H1 (cell line): ENCODE measurements at regions not wholly inside any gene's neighbourhood (a gene's known extent, or its start where the extent isn't known, plus 50 kb on each side); places are given as distances from the start of the nearest gene placed in this dataset.
"Not testable (repeated sequence)": the region's sequence is repeated elsewhere in the genome, so short reads cannot be mapped to it uniquely, and the experiment has no call there.

Source experiments
- CTCF ChIA-PET: fragments of 300-600 bp; sonication (Branson Sonifier 250); formaldehyde crosslinking; loops from one replicate; lab custom pipeline; 2021; ENCODE audit not compliant: partially characterized antibody; lab: Charles Lee
- POLR2A ChIA-PET: fragments of 300-600 bp; sonication (Branson Sonifier 250); formaldehyde crosslinking; loops from one replicate; lab custom pipeline; 2021; ENCODE audit warnings: inconsistent platforms; ENCODE audit not compliant: partially characterized antibody; lab: Charles Lee
- DNase-seq, 2 experiments: peaks; one replicate each; pipeline versions ENCODE4 v3.0.0 to v3.0.0-alpha.2; 2010 to 2022; ENCODE audit warnings: low spot score in 2 of 2, low read depth in 1 of 2, mixed read lengths in 1 of 2
- FAIRE-seq: peaks from 2 replicates; lab custom pipeline; 2011; peaks lifted over from hg19 to GRCh38; lab: Jason Lieb, UNC
- H2AFZ ChIP-seq: 2 replicates; pipeline ENCODE4 v1.8.1; 2012; ENCODE audit warnings: low read length, inconsistent platforms
- H2AK5ac ChIP-seq: 2 replicates; pipeline ENCODE4 v1.6.1; 2013; ENCODE audit warnings: low read depth, low read length
- H2BK120ac ChIP-seq: replicated peaks from 2 replicates; pipeline ENCODE3; 2013; ENCODE audit warnings: low read depth, low read length, inconsistent platforms
- H2BK12ac ChIP-seq: 2 replicates; pipeline ENCODE4 v1.6.1; 2013; ENCODE audit warnings: low read depth, low read length
- H2BK15ac ChIP-seq: 2 replicates; pipeline ENCODE4 v1.6.1; 2013; ENCODE audit warnings: low read length
- H2BK20ac ChIP-seq: 2 replicates; pipeline ENCODE4 v1.6.1; 2013; ENCODE audit warnings: low read length
- H2BK5ac ChIP-seq: 2 replicates; pipeline ENCODE4 v1.6.1; 2013; ENCODE audit warnings: low read depth, low read length
- H3K14ac ChIP-seq: 2 replicates; pipeline ENCODE4 v1.6.1; 2013; ENCODE audit warnings: inconsistent platforms; ENCODE audit not compliant: insufficient read length
- H3K18ac ChIP-seq: 2 replicates; pipeline ENCODE4 v1.6.1; 2013; ENCODE audit warnings: low read length; ENCODE audit errors: extremely low read depth
- H3K23ac ChIP-seq: 2 replicates; pipeline ENCODE4 v1.6.1; 2013; ENCODE audit warnings: inconsistent platforms; ENCODE audit not compliant: insufficient read length
- H3K23me2 ChIP-seq: 2 replicates; pipeline ENCODE4 v1.6.1; 2013; ENCODE audit warnings: low read depth, low read length
- H3K27ac ChIP-seq: 2 replicates; pipeline ENCODE4 v1.6.1; 2011; ENCODE audit warnings: low read depth, low read length, inconsistent platforms
- H3K27me3 ChIP-seq, 4 experiments: replicated peaks in 1 of 4; 1 replicate in 1 of 4; 2 replicates in 3 of 4; pipeline versions ENCODE4 v1.6.1 to v1.8.1; 2011 to 2013; ENCODE audit warnings: low read length in 3 of 4, mild to moderate bottlenecking in 3 of 4, inconsistent platforms in 2 of 4, mixed read lengths in 2 of 4, moderate library complexity in 1 of 4; ENCODE audit not compliant: control insufficient read depth in 3 of 4, insufficient read depth in 3 of 4; ENCODE audit errors: extremely low read depth in 1 of 4
- H3K36me3 ChIP-seq, 4 experiments: 2 replicates each; pipeline versions ENCODE4 v1.6.1 to v1.8.1; 2011 to 2013; ENCODE audit warnings: mild to moderate bottlenecking in 4 of 4, low read length in 3 of 4, moderate library complexity in 2 of 4, control low read depth in 1 of 4, inconsistent platforms in 1 of 4; ENCODE audit not compliant: insufficient read depth in 4 of 4, control insufficient read depth in 2 of 4
- H3K4ac ChIP-seq: replicated peaks from 2 replicates; pipeline ENCODE3; 2013; ENCODE audit warnings: low read length, low read depth, mixed read lengths, inconsistent platforms; ENCODE audit not compliant: insufficient read length
- H3K4me1 ChIP-seq, 4 experiments: replicated peaks in 1 of 4; 1 replicate in 1 of 4; 2 replicates in 3 of 4; pipeline versions ENCODE4 v1.6.1 to v1.8.1; 2011 to 2013; ENCODE audit warnings: low read length in 3 of 4, inconsistent platforms in 2 of 4, mixed read lengths in 1 of 4; ENCODE audit not compliant: insufficient read depth in 4 of 4, control insufficient read depth in 3 of 4
- H3K4me2 ChIP-seq, 2 experiments: 2 replicates each; pipeline versions ENCODE4 v1.6.1 to v1.8.1; 2011 to 2013; ENCODE audit warnings: low read depth in 2 of 2, low read length in 2 of 2, control low read depth in 1 of 2, inconsistent platforms in 1 of 2, mild to moderate bottlenecking in 1 of 2; ENCODE audit not compliant: insufficient read depth in 1 of 2
- H3K4me3 ChIP-seq, 4 experiments: fragments of 200-600, 300-600 bp in 1 of 4; sonication (generic), shearing (Covaris generic), sonication (Bioruptor Twin) in 1 of 4; 2 replicates each; pipeline versions ENCODE4 v1.5.1 to v1.8.1; 2011 to 2016; ENCODE audit warnings: low read length in 4 of 4, low read depth in 3 of 4, control low read depth in 2 of 4, inconsistent platforms in 2 of 4, mild to moderate bottlenecking in 2 of 4, mixed read lengths in 1 of 4, moderate library complexity in 1 of 4; ENCODE audit not compliant: insufficient read depth in 2 of 4; ENCODE audit errors: extremely low read depth in 1 of 4
- H3K56ac ChIP-seq: replicated peaks from 2 replicates; pipeline ENCODE3; 2013; ENCODE audit warnings: low read depth, mild to moderate bottlenecking, mixed read lengths, low read length, inconsistent platforms; ENCODE audit not compliant: insufficient read length
- H3K79me1 ChIP-seq: 2 replicates; pipeline ENCODE4 v1.6.1; 2013; ENCODE audit warnings: low read depth, low read length, control low read depth
- H3K79me2 ChIP-seq, 2 experiments: 2 replicates each; pipeline versions ENCODE4 v1.6.1 to v1.8.1; 2012 to 2013; ENCODE audit warnings: low read length in 2 of 2, mild to moderate bottlenecking in 2 of 2, inconsistent platforms in 1 of 2; ENCODE audit not compliant: insufficient read depth in 2 of 2, control insufficient read depth in 1 of 2
- H3K9ac ChIP-seq, 4 experiments: replicated peaks in 1 of 4; 1 replicate in 1 of 4; 2 replicates in 3 of 4; pipeline versions ENCODE4 v1.6.1 to v1.8.1; 2011 to 2013; ENCODE audit warnings: low read depth in 3 of 4, low read length in 3 of 4, control low read depth in 2 of 4, mild to moderate bottlenecking in 2 of 4, moderate library complexity in 2 of 4, inconsistent platforms in 1 of 4; ENCODE audit errors: extremely low read depth in 1 of 4
- H3K9me3 ChIP-seq, 2 experiments: 2 replicates each; pipeline versions ENCODE4 v1.6.1 to v1.8.1; 2012 to 2013; ENCODE audit warnings: mild to moderate bottlenecking in 2 of 2, moderate library complexity in 2 of 2, control low read depth in 1 of 2, inconsistent platforms in 1 of 2, low read depth in 1 of 2, low read length in 1 of 2, mixed read lengths in 1 of 2; ENCODE audit not compliant: insufficient read depth in 2 of 2
- H4K20me1 ChIP-seq, 2 experiments: replicated peaks in 1 of 2; 2 replicates each; pipeline versions ENCODE3 to v1.8.1; 2011 to 2013; ENCODE audit warnings: inconsistent platforms in 2 of 2, low read length in 2 of 2, mild to moderate bottlenecking in 1 of 2; ENCODE audit not compliant: insufficient read depth in 2 of 2, control insufficient read depth in 1 of 2
- H4K5ac ChIP-seq: 2 replicates; pipeline ENCODE4 v1.6.1; 2013; ENCODE audit warnings: low read length, low read depth, mixed read lengths, inconsistent platforms; ENCODE audit not compliant: insufficient read length
- H4K8ac ChIP-seq: 2 replicates; pipeline ENCODE4 v1.8.0; 2013; ENCODE audit warnings: mild to moderate bottlenecking, moderate library complexity, low read length, inconsistent platforms; ENCODE audit not compliant: insufficient read depth; ENCODE audit errors: extremely low read depth
- H4K91ac ChIP-seq: replicated peaks from 2 replicates; pipeline ENCODE3; 2013; ENCODE audit warnings: low read length, mixed read lengths, inconsistent platforms; ENCODE audit not compliant: insufficient read length
- WGBS, 2 experiments: shearing (Covaris generic) in 1 of 2; methylation state at CpG; one replicate each; pipeline versions ENCODE4 v1.1.6 to v1.1.7; 2013 to 2015; ENCODE audit warnings: low lambda C conversion rate in 2 of 2, mixed read lengths in 2 of 2, inconsistent platforms in 1 of 2, low coverage in 1 of 2, missing lambda C conversion rate in 1 of 2; ENCODE audit not compliant: insufficient replicate concordance in 2 of 2, insufficient coverage in 1 of 2, insufficient read length in 1 of 2; ENCODE audit errors: extremely low coverage in 1 of 2, missing lambda C conversion rate in 1 of 2; 5-methylcytosine and 5-hydroxymethylcytosine counted together

DNA sequence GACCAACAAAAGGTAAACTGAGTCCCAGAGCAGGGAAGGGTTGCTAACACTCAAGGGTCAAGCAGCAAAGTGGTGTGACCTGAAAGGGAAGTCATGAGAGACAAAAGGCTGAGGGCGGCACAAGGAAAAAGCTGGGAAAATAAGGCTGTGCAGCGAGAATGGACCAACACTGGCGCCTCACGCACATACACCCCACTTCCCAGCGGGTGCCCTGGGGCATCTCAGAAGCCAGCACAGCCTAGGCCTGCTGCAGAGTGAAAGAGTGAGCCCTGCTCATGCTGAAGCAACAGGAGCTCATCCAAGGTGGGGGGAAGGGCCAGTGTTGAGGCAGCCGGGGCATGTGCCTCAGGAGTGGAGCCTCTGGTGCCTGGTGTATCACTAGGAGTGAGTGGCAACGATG lies 229.8 kb downstream of the SPATA31A1 start:
- H3K9ac ChIP-seq, H3K4ac ChIP-seq, H3K27me3 ChIP-seq, H2BK5ac ChIP-seq, DNase-seq, FAIRE-seq, H4K8ac ChIP-seq, H3K79me2 ChIP-seq, H3K14ac ChIP-seq, H2BK15ac ChIP-seq, H3K9me3 ChIP-seq, H3K23me2 ChIP-seq, H2AK5ac ChIP-seq, H3K18ac ChIP-seq, H3K56ac ChIP-seq, H3K23ac ChIP-seq, H2BK120ac ChIP-seq, H3K27ac ChIP-seq, H2BK12ac ChIP-seq, H3K4me2 ChIP-seq, H3K4me3 ChIP-seq, H3K4me1 ChIP-seq, H4K5ac ChIP-seq, POLR2A ChIA-PET, H2AFZ ChIP-seq, H2BK20ac ChIP-seq, H4K20me1 ChIP-seq, CTCF ChIA-PET, H4K91ac ChIP-seq, H3K36me3 ChIP-seq, H3K79me1 ChIP-seq: not testable (repeated sequence)
- 89% methylated on average over 5 of the region's 7 CpGs; no CpG with 5 or more reads in 1 of the 2 experiments for WGBS, 2 experiments
